ENCODE measurements at regions not wholly inside any gene's neighbourhood (a gene's known extent, or its start where the extent isn't known, plus 50 kb on each side); places are given as distances from the start of the nearest gene placed in this dataset.

- DNase-seq (ENCODE audit: low spot score): no peak
- intact Hi-C loops (cut with DNase I): no loop called here
These were observed 451.5 kb upstream of the SEMA3D start for GRCh38 chr7:85638394-85638793.

- intact Hi-C loops (cut with DNase I): no loop called here
- no peak for DNase-seq (ENCODE audit: low spot score)
These were observed 448.1 kb upstream of the SEMA3D start for GRCh38 chr7:85634951-85635350.

- no peak for DNase-seq (ENCODE audit: low spot score)
- intact Hi-C loops (cut with DNase I): no loop called here
These were observed 444.2 kb upstream of the SEMA3D start for GRCh38 chr7:85630904-85631600.

GRCh38 chr7:85627791-85628586 is 441.1 kb upstream of the SEMA3D start:
- intact Hi-C loops (cut with DNase I): no loop called here
- no peak for DNase-seq (ENCODE audit: low spot score)

- no peak for DNase-seq (ENCODE audit: low spot score)
- intact Hi-C loops (cut with DNase I): no loop called here
These were observed 435.2 kb upstream of the SEMA3D start for GRCh38 chr7:85622059-85622458.

GRCh38 chr7:85620936-85621685 is 434.3 kb upstream of the SEMA3D start:
- DNase-seq (ENCODE audit: low spot score): no peak
- intact Hi-C loops (cut with DNase I): no loop called here

GRCh38 chr7:85619236-85619635 is 432.4 kb upstream of the SEMA3D start:
- no peak for DNase-seq (ENCODE audit: low spot score)
- intact Hi-C loops (cut with DNase I): no loop called here

- no peak for DNase-seq (ENCODE audit: low spot score)
- intact Hi-C loops (cut with DNase I): no loop called here
These were observed 427.8 kb upstream of the SEMA3D start for GRCh38 chr7:85614684-85615083.

GRCh38 chr7:85612514-85612913 is 425.7 kb upstream of the SEMA3D start:
- intact Hi-C loops (cut with DNase I): no loop called here
- no peak for DNase-seq (ENCODE audit: low spot score)

- intact Hi-C loops (cut with DNase I): no loop called here
- DNase-seq (ENCODE audit: low spot score): no peak
These were observed 421.9 kb upstream of the SEMA3D start for GRCh38 chr7:85608804-85609203.

GRCh38 chr7:85602196-85602595 is 415.3 kb upstream of the SEMA3D start:
- intact Hi-C loops (cut with DNase I): no loop called here
- DNase-seq (ENCODE audit: low spot score): no peak

GRCh38 chr7:85600395-85600794 is 413.5 kb upstream of the SEMA3D start:
- no peak for DNase-seq (ENCODE audit: low spot score)
- intact Hi-C loops (cut with DNase I): no loop called here

GRCh38 chr7:85596827-85597226 is 410.0 kb upstream of the SEMA3D start:
- DNase-seq (ENCODE audit: low spot score): no peak
- intact Hi-C loops (cut with DNase I): no loop called here

- no peak for DNase-seq (ENCODE audit: low spot score)
- intact Hi-C loops (cut with DNase I): no loop called here
These were observed 408.9 kb upstream of the SEMA3D start for GRCh38 chr7:85595750-85596178.

- no peak for DNase-seq (ENCODE audit: low spot score)
- intact Hi-C loops (cut with DNase I): no loop called here
These were observed 406.5 kb upstream of the SEMA3D start for GRCh38 chr7:85593355-85593754.

- no peak for DNase-seq (ENCODE audit: low spot score)
- intact Hi-C loops (cut with DNase I): no loop called here
These were observed 400.9 kb upstream of the SEMA3D start for GRCh38 chr7:85587785-85588184.

GRCh38 chr7:85586091-85586490 is 399.2 kb upstream of the SEMA3D start:
- intact Hi-C loops (cut with DNase I): no loop called here

GRCh38 chr7:85583131-85583953 is 396.5 kb upstream of the SEMA3D start:
- no peak for DNase-seq (ENCODE audit: low spot score)
- intact Hi-C loops (cut with DNase I): no loop called here

More at GRCh38 chr7:85586091-85586490, 399.2 kb upstream of the SEMA3D start:
- no peak for DNase-seq (ENCODE audit: low spot score)

- intact Hi-C loops (cut with DNase I): no loop called here
- no peak for DNase-seq (ENCODE audit: low spot score)
These were observed 387.0 kb upstream of the SEMA3D start for GRCh38 chr7:85573844-85574243.
